ACC112 (cell line): ENCODE measurements at regions not wholly inside any gene's neighbourhood (a gene's known extent, or its start where the extent isn't known, plus 50 kb on each side); places are given as distances from the start of the nearest gene placed in this dataset.

Experiments used
- H2AFZ ChIP-seq: fragments of 200-600 bp; sonication (generic); one replicate; pipeline ENCODE4 v1.6.0; 2017; ENCODE audit warnings: antibody characterized with exemption, low read length; ENCODE audit not compliant: unreplicated experiment
- H3K27ac ChIP-seq: fragments of 200-600 bp; sonication (generic); 2 replicates; pipeline ENCODE4 v1.5.1; 2014; ENCODE audit warnings: low read depth, mild to moderate bottlenecking, antibody characterized with exemption, low read length, moderate library complexity
- H3K27me3 ChIP-seq: fragments of 200-600 bp; sonication (generic); 2 replicates; pipeline ENCODE4 v1.6.1; 2014; ENCODE audit warnings: mild to moderate bottlenecking, antibody characterized with exemption, low read length, moderate library complexity, mixed read lengths; ENCODE audit not compliant: insufficient read depth
- H3K36me3 ChIP-seq: fragments of 200-600 bp; sonication (generic); 2 replicates; pipeline ENCODE4 v1.6.1; 2016; ENCODE audit warnings: mild to moderate bottlenecking, antibody characterized with exemption, low read length, moderate library complexity, mixed read lengths; ENCODE audit not compliant: insufficient read depth
- H3K4me1 ChIP-seq: fragments of 200-600 bp; sonication (generic); one replicate; pipeline ENCODE4 v1.6.1; 2016; ENCODE audit warnings: low read length, mixed read lengths; ENCODE audit not compliant: insufficient read depth, unreplicated experiment, control insufficient read depth
- H3K4me3 ChIP-seq: fragments of 200-600 bp; sonication (generic); 2 replicates; pipeline ENCODE4 v1.5.1; 2014; ENCODE audit warnings: mild to moderate bottlenecking, low read depth, low read length
- H3K79me2 ChIP-seq: fragments of 200-600 bp; sonication (generic); one replicate; pipeline ENCODE4 v1.6.0; 2016; ENCODE audit warnings: low read length; ENCODE audit not compliant: control insufficient read depth, unreplicated experiment, insufficient read depth

DNA sequence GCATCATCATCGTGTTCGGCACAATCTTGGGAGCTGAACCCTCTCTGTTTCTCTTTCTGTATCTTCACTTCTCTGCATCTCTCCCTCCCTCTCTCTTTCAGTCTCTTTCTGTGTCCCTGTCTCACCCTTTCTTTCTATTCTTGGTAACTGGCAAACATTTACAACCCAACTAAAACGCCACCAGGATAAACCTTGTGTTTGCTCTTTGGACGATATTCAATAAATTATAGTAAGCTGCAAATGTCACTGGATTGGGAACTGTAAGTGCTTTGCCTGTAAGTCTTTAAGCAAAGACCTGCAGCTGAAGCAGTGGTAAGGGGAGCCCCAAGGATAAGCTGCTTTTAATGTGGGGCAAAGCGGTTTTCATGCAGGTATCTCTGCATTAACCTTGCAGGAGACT is 558.0 kb upstream of the MKI67 start:
- Histone ChIP-seq H3K36me3 (no peaks in the 10 kb centered on the region), H3K27ac (no peak overlapping the region), H3K27me3 (no peaks in the 10 kb centered on the region), H2AFZ (no peak overlapping the region), H3K4me1 (no peaks in the 10 kb centered on the region), H3K79me2 (no peaks in the 10 kb centered on the region), H3K4me3 (no peak overlapping the region)

DNA sequence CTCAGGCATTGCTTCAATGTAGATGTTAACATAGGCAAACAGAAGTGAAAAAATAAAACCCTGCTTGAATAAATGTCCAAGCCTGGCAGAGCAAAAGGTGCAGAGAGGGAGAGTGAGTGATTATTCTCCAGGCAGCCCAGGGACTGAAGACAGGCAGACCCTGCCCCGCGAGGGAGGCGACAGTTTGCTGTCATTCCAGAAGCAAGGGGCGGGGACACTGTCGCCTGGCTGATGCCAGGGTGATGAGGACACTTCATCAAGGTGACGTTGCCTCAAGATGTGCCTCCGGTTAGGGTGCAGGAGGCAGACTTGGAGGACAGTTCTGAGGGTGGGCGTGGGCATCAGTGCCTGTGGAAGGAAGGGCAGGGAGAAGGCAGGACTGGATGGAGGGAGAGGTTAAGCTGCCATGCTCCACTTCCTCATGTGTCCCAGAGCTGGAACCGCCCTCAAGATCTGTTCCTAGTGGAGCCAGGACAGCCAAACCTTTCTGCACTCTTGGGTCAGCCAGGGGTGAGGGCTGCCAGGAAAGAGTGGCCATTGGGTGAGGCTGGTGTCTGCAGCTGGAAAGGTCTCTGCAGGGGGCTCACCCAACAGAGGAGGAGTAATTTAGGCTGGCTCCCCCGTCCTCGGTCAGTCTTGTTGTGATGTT is 560.5 kb upstream of the MKI67 start:
- no peaks in the 10 kb centered on the region for H3K4me1 ChIP-seq
- H3K36me3 ChIP-seq = no peaks in the 10 kb centered on the region
- H3K4me3 ChIP-seq = no peak overlapping the region
- no peak overlapping the region for H2AFZ ChIP-seq
- no peak overlapping the region for H3K27ac ChIP-seq
- no peaks in the 10 kb centered on the region for H3K79me2 ChIP-seq
- H3K27me3 ChIP-seq = no peaks in the 10 kb centered on the region

DNA sequence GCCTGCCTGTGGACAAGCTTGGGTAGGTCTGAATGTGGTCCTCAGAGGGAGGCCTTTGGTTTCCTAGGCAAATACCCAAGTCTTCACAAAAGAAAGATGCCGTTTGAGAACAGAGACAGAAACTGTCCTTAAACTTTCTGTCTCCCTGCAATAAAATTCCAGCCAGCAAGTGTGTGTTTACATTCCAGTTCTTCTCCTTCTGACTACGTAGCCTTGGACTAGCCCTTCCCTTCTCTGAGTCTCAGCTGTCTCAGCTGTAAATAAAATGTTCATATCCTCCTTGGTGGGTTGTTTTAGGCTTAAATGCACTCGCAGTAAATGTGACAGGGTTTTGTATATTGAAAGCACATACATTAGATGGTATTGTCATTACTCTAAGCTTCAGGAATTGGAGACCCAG is 561.2 kb upstream of the MKI67 start:
- Histone ChIP-seq H3K27ac (no peak overlapping the region), H3K36me3 (no peaks in the 10 kb centered on the region), H3K27me3 (no peaks in the 10 kb centered on the region), H3K4me1 (no peaks in the 10 kb centered on the region), H3K4me3 (no peak overlapping the region), H2AFZ (no peak overlapping the region), H3K79me2 (no peaks in the 10 kb centered on the region)

DNA sequence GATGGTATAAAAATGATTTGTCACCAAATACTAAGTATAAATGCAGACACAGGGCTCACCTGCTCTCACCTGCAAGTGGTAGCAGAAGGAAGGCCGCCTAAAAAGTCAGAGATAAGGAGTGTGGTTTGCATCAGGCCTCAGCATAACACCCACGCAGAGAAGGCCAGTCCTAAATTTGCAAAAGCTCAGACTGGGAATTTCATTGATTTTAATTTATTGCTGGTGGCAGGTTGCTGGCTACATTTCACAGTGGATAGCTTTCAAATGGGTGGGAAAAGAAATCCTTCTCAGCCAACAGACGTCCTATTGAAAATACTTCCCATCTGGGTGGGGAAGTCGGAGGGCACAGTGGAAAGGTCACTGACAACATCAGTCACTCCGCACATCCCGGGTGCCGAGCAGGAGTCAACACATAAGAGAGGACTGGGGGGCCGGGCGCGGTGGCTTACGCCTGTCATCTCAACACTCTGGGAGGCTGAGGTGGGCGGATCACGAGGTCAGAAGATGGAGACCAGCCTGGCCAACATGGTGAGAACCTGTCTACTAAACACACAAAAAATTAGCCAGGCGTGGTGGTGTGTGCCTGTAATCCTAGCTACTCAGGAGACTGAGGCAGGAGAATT is 561.8 kb upstream of the MKI67 start:
- Histone ChIP-seq H3K27ac (no peak overlapping the region), H3K4me1 (no peaks in the 10 kb centered on the region), H3K27me3 (no peaks in the 10 kb centered on the region), H2AFZ (no peak overlapping the region), H3K4me3 (no peak overlapping the region), H3K36me3 (no peaks in the 10 kb centered on the region), H3K79me2 (no peaks in the 10 kb centered on the region)

DNA sequence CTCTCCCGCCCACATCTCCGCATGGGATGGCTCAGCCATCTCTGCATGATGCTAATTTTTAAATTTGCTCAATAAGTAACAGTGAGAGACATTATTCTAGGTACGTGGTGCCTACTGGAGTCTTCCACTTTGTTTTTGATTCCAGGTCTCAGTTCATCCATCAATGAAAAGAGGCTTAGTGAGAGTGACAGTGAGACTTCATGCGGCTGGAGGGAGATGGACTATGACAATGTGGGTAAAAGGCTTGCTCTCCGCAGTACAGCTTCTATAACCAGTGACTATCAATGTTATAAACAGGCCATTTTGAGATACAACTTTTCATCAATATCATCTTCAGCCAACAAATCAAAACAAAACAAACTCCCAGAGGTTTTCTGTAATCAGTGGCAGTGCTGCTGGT is 563.4 kb upstream of the MKI67 start:
- Histone ChIP-seq H3K4me3 (no peak overlapping the region), H3K4me1 (no peaks in the 10 kb centered on the region), H3K27ac (no peak overlapping the region), H3K36me3 (no peaks in the 10 kb centered on the region), H2AFZ (no peak overlapping the region), H3K79me2 (no peaks in the 10 kb centered on the region), H3K27me3 (no peaks in the 10 kb centered on the region)

DNA sequence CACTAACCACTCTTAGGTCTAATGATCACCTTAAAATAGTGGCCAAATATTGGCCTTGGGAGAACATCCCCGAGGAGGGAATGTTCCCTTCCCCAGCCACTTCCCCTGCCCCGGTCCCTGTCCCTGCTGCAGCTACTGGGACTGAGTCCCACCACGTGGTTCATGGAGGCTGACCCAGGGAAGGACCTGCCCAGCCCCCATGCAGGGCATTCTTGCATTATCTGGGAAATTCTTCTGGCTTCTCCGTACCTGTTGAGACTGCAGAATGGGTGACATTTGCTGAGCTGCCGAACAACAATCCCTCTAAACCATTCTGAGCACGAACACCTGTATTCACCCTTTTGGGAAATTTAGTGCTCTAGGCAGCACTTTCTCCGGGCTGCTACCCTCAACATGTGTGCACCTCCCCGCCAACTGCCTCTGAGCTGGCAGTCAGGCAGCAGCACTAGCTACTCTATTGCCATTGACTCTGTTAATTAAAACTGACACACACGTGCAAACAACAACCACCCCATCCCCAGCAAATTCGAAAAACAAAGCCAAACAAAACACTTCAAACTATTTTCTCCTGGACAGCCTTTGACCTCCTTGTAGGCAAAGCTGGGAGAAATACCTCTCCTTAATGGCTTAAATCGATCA is 567.4 kb upstream of the MKI67 start:
- H3K27me3 ChIP-seq = no peaks in the 10 kb centered on the region
- no peak overlapping the region for H3K27ac ChIP-seq
- no peaks in the 10 kb centered on the region for H3K79me2 ChIP-seq
- H3K4me3 ChIP-seq = no peak overlapping the region
- H3K4me1 ChIP-seq = no peaks in the 10 kb centered on the region
- H3K36me3 ChIP-seq = no peaks in the 10 kb centered on the region
- H2AFZ ChIP-seq = no peak overlapping the region

DNA sequence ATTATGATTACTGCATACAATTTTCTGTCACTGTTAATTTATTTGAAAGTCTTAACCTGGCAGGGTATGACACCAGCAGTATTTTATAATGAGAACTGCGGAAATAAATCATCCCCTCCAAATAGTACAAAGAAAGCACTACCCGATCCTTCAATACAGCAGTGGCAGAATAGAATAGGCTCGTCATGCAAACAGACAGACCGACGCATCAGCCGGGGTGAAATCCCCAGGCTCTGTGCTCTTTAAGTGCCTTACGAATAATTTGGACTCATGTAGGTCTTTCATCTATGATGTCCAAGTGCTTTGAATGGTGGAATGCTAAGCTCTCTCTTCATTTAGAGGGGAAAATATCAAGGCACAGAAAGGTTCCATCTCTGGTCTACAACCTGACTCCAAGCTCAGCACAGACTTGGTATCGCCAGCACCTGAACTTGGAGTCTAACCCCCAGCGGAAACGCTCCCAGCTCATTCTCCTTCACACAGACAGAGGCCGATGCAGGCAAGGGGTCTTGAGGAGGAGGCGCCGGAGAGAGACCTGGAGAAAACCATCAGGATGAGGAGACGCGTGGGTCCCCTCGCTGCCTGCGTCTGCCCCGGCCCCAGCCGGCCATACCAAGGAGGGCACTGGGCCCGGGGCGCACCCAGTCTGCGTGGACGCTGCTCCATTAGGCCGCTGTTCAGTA is 568.1 kb upstream of the MKI67 start:
- Histone ChIP-seq H3K27ac (no peak overlapping the region), H3K4me1 (no peaks in the 10 kb centered on the region), H3K4me3 (no peak overlapping the region), H3K36me3 (no peaks in the 10 kb centered on the region), H3K79me2 (no peaks in the 10 kb centered on the region), H3K27me3 (no peaks in the 10 kb centered on the region), H2AFZ (no peak overlapping the region)

DNA sequence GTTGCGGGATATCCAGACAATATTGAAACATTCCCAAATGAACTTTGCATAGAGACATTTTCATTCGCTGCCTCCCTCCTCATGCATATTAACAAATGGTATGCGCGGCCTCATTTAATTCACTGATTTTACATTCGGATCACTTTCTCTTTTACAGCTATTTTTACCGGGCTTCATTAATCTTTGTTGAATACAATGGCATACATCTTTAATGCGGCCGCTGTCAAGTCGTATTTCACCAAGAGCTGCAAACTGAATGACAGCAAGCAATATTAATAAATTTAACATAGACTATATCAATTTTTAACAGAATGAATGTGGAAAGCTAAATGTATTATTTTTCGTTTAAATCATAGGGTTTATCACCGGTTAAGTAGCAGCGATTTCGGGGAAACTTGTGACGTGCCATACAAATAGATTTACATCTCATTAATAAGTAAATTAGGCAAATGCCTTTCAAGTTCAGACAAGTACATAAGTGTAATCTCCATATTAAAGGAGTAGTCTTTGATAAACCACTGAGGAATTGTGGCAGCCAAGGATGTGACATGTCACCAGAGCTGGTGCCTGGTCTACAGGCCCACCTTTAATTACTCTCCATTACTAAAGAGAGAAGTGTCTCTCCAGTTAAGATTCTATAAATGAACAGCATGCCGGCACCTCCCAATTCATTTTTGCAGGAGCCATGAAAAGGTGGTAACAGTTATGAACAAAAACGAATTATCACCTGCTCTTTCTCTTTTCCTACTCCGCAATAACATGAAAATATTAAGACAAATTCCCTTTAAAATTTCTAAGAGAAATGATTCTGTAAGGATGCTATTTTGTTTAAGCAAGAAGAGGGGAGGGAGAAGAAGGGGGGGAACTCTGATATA is 568.9 kb upstream of the MKI67 start:
- Histone ChIP-seq H3K79me2 (no peaks in the 10 kb centered on the region), H2AFZ (no peak overlapping the region), H3K4me3 (no peak overlapping the region), H3K27ac (no peak overlapping the region), H3K4me1 (no peaks in the 10 kb centered on the region), H3K36me3 (no peaks in the 10 kb centered on the region), H3K27me3 (no peaks in the 10 kb centered on the region)

DNA sequence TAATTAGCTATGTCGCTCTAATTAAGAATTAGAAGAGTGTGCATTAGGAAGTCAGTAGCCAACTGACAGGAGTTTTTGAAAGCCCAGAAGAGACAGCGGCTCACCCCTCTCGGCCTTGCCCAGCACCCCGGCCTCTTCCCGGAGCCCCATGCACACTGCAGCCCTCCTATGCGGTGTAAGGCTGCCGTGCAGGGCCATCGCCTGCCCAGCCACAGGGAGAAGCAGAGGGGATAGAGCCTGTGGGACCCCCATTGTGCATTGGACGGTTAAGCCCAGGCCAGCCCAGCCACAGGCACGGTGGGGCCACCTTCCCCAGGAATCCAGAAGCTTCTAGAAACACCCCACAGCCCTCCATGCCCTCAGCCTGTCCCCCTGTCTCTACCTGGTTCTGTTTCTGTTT is 569.7 kb upstream of the MKI67 start:
- Histone ChIP-seq H2AFZ (no peak overlapping the region), H3K27ac (no peak overlapping the region), H3K4me1 (no peaks in the 10 kb centered on the region), H3K36me3 (no peaks in the 10 kb centered on the region), H3K79me2 (no peaks in the 10 kb centered on the region), H3K4me3 (no peak overlapping the region), H3K27me3 (no peaks in the 10 kb centered on the region)

DNA sequence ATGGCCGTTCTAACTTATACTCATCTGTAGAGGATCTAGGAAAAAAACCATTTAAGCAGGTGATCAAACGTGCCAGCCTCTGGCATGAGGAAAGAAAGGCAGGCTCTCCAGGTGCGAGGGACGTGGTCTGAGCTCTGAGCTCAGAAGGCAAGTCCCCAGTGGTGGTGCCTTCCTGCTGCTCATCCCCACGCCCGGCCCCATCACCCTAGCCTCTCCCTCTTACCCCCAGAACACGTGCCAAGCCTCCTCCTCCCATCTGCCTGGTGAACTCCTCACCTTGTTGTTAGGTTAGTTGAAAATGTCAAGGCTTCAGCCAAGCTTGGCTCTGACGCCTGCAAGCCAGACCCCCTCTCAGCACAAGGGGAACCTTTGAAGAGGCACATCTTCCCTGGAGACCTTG is 571.2 kb upstream of the MKI67 start:
- Histone ChIP-seq H3K4me3 (no peak overlapping the region), H3K4me1 (no peaks in the 10 kb centered on the region), H3K79me2 (no peaks in the 10 kb centered on the region), H3K27me3 (no peaks in the 10 kb centered on the region), H3K27ac (no peak overlapping the region), H3K36me3 (no peaks in the 10 kb centered on the region), H2AFZ (no peak overlapping the region)
